HepG2 (cell line): ENCODE measurements at regions not wholly inside any gene's neighbourhood (a gene's known extent, or its start where the extent isn't known, plus 50 kb on each side); places are given as distances from the start of the nearest gene placed in this dataset.

Source experiments
- ATAC-seq: fragments of 200-7000 bp; cut with Tn5 transposase; 3 replicates; pipeline ENCODE4 v1.9.1; 2020; ENCODE audit warnings: mild to moderate bottlenecking, moderate library complexity
- BruUV-seq: library from RNA; stranded (reverse); fragments of 400-500 nt; replicated peaks from 2 replicates; lab custom pipeline; 2021; lab: Mats Ljungman, UMichigan
- CTCF ChIA-PET: fragments of 300-600 bp; formaldehyde crosslinking; extraction: SDS; loops from one replicate; lab custom pipeline; 2021; ENCODE audit warnings: low total read pairs, inconsistent platforms, low intra/inter-chr PET ratio; lab: Yijun Ruan, JAX
- POLR2A ChIA-PET: fragments of 350-600 bp; sonication (Branson Sonifier 250); formaldehyde crosslinking; loops from one replicate; lab custom pipeline; 2020; ENCODE audit warnings: antibody characterized with exemption, inconsistent platforms; lab: Yijun Ruan, JAX
- DNase-seq: peaks from one replicate; pipeline ENCODE4 v3.0.0-alpha.2; 2015; ENCODE audit warnings: low spot score
- FAIRE-seq: peaks from 3 replicates; lab custom pipeline; 2011; peaks lifted over from hg19 to GRCh38; lab: Jason Lieb, UNC
- H2AFZ ChIP-seq: one replicate; pipeline ENCODE4 v1.6.1; 2011; ENCODE audit warnings: low read length, inconsistent platforms
- H3K27ac ChIP-seq: fragments of 300-600 bp; 3 replicates; pipeline ENCODE4 v1.8.0; 2011; ENCODE audit warnings: mixed run types, mild to moderate bottlenecking, mixed read lengths, low read length, inconsistent platforms; ENCODE audit not compliant: insufficient read depth; ENCODE audit errors: extremely low read length
- H3K27me3 ChIP-seq, 2 experiments: fragments of 200-600 bp in 1 of 2; 2 replicates in 1 of 2; 3 replicates in 1 of 2; pipeline versions ENCODE4 v1.6.0 to v1.8.0; 2011; ENCODE audit warnings: low read length in 2 of 2, mild to moderate bottlenecking in 2 of 2, moderate library complexity in 2 of 2, inconsistent platforms in 1 of 2; ENCODE audit not compliant: insufficient read depth in 2 of 2, control insufficient read depth in 1 of 2
- H3K36me3 ChIP-seq, 2 experiments: fragments of 200-600 bp in 1 of 2; replicated peaks in 1 of 2; 2 replicates in 1 of 2; 3 replicates in 1 of 2; pipeline versions ENCODE4 v1.5.1 to v1.8.0; 2011; ENCODE audit warnings: low read length in 2 of 2, inconsistent platforms in 1 of 2; ENCODE audit not compliant: insufficient read depth in 2 of 2, control insufficient read depth in 1 of 2
- H3K4me1 ChIP-seq: 2 replicates; pipeline ENCODE4 v1.5.1; 2012; ENCODE audit warnings: low read length, inconsistent platforms; ENCODE audit not compliant: insufficient read depth
- H3K4me2 ChIP-seq: 2 replicates; pipeline ENCODE4 v1.6.0; 2011; ENCODE audit warnings: low read depth, low read length, inconsistent platforms
- H3K4me3 ChIP-seq, 3 experiments: fragments of 200-600 bp in 1 of 3; sonication (generic), shearing (Covaris generic) in 1 of 3; replicated peaks in 1 of 3; 2 replicates each; pipeline ENCODE4 v1.5.1; 2011 to 2016; ENCODE audit warnings: low read length in 3 of 3, inconsistent platforms in 2 of 3, low read depth in 2 of 3, mild to moderate bottlenecking in 2 of 3, control low read depth in 1 of 3, mixed read lengths in 1 of 3; ENCODE audit not compliant: insufficient read depth in 1 of 3
- H3K79me2 ChIP-seq: one replicate; pipeline ENCODE4 v1.6.1; 2011; ENCODE audit warnings: low read length, inconsistent platforms; ENCODE audit not compliant: insufficient read depth
- H3K9ac ChIP-seq: 2 replicates; pipeline ENCODE4 v1.6.0; 2011; ENCODE audit warnings: mild to moderate bottlenecking, low read depth, low read length, inconsistent platforms; ENCODE audit not compliant: insufficient read depth
- H3K9me3 ChIP-seq: 2 replicates; pipeline ENCODE4 v1.5.1; 2012; ENCODE audit warnings: mild to moderate bottlenecking, low read length
- H4K20me1 ChIP-seq: 2 replicates; pipeline ENCODE4 v1.6.0; 2011; ENCODE audit warnings: inconsistent platforms, mild to moderate bottlenecking, low read length, moderate library complexity; ENCODE audit not compliant: insufficient read depth
- CBFB ChIP-seq: sonication (generic); formaldehyde crosslinking; IDR thresholded peaks from 2 replicates; pipeline ENCODE4 v1.4.0; 2020; ENCODE audit warnings: missing genetic modification reagents
- DMAP1 ChIP-seq: IDR thresholded peaks from 2 replicates; pipeline ENCODE4 v1.6.1; 2016
- HMG20A ChIP-seq: IDR thresholded peaks from 2 replicates; pipeline ENCODE4 v1.6.1; 2016; ENCODE audit warnings: borderline replicate concordance
- NPAS2 ChIP-seq: sonication (generic); formaldehyde crosslinking; IDR thresholded peaks from 2 replicates; pipeline ENCODE4 v1.8.0; 2022; ENCODE audit warnings: mild to moderate bottlenecking, missing genetic modification reagents, borderline replicate concordance
- PTBP1 ChIP-seq: fragments of 200-400 bp; formaldehyde crosslinking; IDR thresholded peaks from 2 replicates; pipeline ENCODE4 v1.6.1; 2018; ENCODE audit warnings: low read length, low read depth; ENCODE audit not compliant: poor library complexity, severe bottlenecking
- RAD21 ChIP-seq: fragments of 450-650 bp; formaldehyde crosslinking; IDR thresholded peaks from 2 replicates; pipeline ENCODE4 v1.5.0; 2020; ENCODE audit warnings: mild to moderate bottlenecking
- TBL1XR1 ChIP-seq: fragments of 150-350 bp; IDR thresholded peaks from 2 replicates; pipeline ENCODE4 v1.6.1; 2014; ENCODE audit warnings: borderline replicate concordance, low read length; ENCODE audit not compliant: partially characterized antibody
- TBX3 ChIP-seq: fragments of 450-650 bp; IDR thresholded peaks from 2 replicates; pipeline ENCODE4 v1.6.1; 2017; ENCODE audit warnings: antibody characterized with exemption, mild to moderate bottlenecking, inconsistent platforms, borderline replicate concordance
- ZNF749 ChIP-seq: sonication (generic); formaldehyde crosslinking; IDR thresholded peaks from 2 replicates; pipeline ENCODE4 v1.8.0; 2022; ENCODE audit warnings: mild to moderate bottlenecking, missing genetic modification reagents, moderate library complexity, borderline replicate concordance
- ZNF766 ChIP-seq: sonication (generic); formaldehyde crosslinking; IDR thresholded peaks from 2 replicates; pipeline ENCODE4 v1.5.0; 2020; ENCODE audit warnings: missing genetic modification reagents, borderline replicate concordance
- WGBS: methylation state at CpG from one replicate; pipeline ENCODE4 v1.1.6; 2017; ENCODE audit warnings: low lambda C conversion rate; 5-methylcytosine and 5-hydroxymethylcytosine counted together
- in situ Hi-C: cut with HindIII; loops from 2 replicates; pipeline ENCODE4 v1.10.0; 2017; ENCODE audit warnings: low pct_unique_long_range_greater_than_20kb; ENCODE audit not compliant: extremely low pct_ligation_motif_present
- intact Hi-C: fragments of 100-400 bp; cut with micrococcal nuclease; formaldehyde crosslinking; loops from one replicate; pipeline ENCODE4 v1.10.0; 2022; ENCODE audit not compliant: unreplicated experiment
- TF ChIP-seq, protein P1 (sequence below): sonication (generic); formaldehyde crosslinking; IDR thresholded peaks from 2 replicates; pipeline ENCODE4 v1.4.0; 2020; ENCODE audit warnings: mild to moderate bottlenecking, missing genetic modification reagents
- TF ChIP-seq, protein P2 (sequence below): sonication (generic); formaldehyde crosslinking; IDR thresholded peaks from 2 replicates; pipeline ENCODE4 v1.4.0; 2020; ENCODE audit warnings: missing genetic modification reagents; ENCODE audit errors: not compliant biosample characterization
- TF ChIP-seq, protein P3 (sequence below): sonication (generic); formaldehyde crosslinking; IDR thresholded peaks from 2 replicates; pipeline ENCODE4 v1.4.0; 2020; ENCODE audit warnings: missing genetic modification reagents
- TF ChIP-seq, protein P4 (sequence below): IDR thresholded peaks from 2 replicates; pipeline ENCODE4 v1.6.1; 2016; ENCODE audit warnings: mild to moderate bottlenecking

DNA sequence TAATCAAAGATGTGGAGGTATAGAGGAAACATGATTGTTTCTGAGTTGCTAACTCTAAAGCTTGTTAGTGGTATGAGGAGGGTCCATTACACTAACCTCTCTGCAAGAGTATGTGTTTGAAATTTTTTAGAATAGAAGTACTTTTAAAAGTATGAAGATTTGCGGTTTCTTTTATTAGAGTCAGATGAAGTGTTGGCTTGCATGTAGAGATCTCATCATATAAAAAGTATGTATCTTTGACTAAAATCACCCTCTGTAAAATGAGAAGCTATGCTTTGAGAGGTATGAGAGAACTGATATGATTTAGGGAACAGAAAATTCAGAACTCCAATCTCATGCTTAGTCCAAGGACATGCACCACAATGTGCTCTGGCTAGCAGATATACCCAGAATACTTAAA lies 140.4 kb upstream of the MBNL1 start:
- Histone ChIP-seq H3K4me1 (no peaks in the 10 kb centered on the region), H4K20me1 (no peaks in the 10 kb centered on the region), H3K9me3 (no peaks in the 10 kb centered on the region), H3K4me2 (no peak overlapping the region), H3K9ac (no peak overlapping the region), H3K36me3 (no peaks in the 10 kb centered on the region), H2AFZ (no peak overlapping the region), H3K27ac (no peak overlapping the region), H3K27me3 (no peaks in the 10 kb centered on the region), H3K4me3 (no peak overlapping the region), H3K79me2 (no peaks in the 10 kb centered on the region)
- DNase-seq (no peak), FAIRE-seq (no peak), ATAC-seq (no peak)
- ChIA-PET POLR2A (no interaction called here), CTCF (no interaction called here)
- BruUV-seq: no TSS peak
- intact Hi-C loops: no loop called here
- no peak for TF ChIP-seq ZNF766 (CRISPR knock-in tag)
- no peak for TF ChIP-seq ZNF749 (CRISPR knock-in tag)
- TF ChIP-seq, protein P1, sequence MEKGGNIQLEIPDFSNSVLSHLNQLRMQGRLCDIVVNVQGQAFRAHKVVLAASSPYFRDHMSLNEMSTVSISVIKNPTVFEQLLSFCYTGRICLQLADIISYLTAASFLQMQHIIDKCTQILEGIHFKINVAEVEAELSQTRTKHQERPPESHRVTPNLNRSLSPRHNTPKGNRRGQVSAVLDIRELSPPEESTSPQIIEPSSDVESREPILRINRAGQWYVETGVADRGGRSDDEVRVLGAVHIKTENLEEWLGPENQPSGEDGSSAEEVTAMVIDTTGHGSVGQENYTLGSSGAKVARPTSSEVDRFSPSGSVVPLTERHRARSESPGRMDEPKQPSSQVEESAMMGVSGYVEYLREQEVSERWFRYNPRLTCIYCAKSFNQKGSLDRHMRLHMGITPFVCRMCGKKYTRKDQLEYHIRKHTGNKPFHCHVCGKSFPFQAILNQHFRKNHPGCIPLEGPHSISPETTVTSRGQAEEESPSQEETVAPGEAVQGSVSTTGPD (CRISPR knock-in tag): no peak
- no peak for TF ChIP-seq NPAS2 (CRISPR knock-in tag)
- TF ChIP-seq, protein P2, sequence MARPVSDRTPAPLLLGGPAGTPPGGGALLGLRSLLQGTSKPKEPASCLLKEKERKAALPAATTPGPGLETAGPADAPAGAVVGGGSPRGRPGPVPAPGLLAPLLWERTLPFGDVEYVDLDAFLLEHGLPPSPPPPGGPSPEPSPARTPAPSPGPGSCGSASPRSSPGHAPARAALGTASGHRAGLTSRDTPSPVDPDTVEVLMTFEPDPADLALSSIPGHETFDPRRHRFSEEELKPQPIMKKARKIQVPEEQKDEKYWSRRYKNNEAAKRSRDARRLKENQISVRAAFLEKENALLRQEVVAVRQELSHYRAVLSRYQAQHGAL (CRISPR knock-in tag): no peak
- TF ChIP-seq HMG20A (CRISPR knock-in tag): no peak
- no peak for TF ChIP-seq CBFB (CRISPR knock-in tag)
- no peak for TF ChIP-seq RAD21 (CRISPR knock-in tag)
- no peak for TF ChIP-seq PTBP1
- TF ChIP-seq, protein P3, sequence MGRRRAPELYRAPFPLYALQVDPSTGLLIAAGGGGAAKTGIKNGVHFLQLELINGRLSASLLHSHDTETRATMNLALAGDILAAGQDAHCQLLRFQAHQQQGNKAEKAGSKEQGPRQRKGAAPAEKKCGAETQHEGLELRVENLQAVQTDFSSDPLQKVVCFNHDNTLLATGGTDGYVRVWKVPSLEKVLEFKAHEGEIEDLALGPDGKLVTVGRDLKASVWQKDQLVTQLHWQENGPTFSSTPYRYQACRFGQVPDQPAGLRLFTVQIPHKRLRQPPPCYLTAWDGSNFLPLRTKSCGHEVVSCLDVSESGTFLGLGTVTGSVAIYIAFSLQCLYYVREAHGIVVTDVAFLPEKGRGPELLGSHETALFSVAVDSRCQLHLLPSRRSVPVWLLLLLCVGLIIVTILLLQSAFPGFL (CRISPR knock-in tag): no peak
- TF ChIP-seq DMAP1 (CRISPR knock-in tag): no peak
- no peak for TF ChIP-seq TBL1XR1
- TF ChIP-seq, protein P4, sequence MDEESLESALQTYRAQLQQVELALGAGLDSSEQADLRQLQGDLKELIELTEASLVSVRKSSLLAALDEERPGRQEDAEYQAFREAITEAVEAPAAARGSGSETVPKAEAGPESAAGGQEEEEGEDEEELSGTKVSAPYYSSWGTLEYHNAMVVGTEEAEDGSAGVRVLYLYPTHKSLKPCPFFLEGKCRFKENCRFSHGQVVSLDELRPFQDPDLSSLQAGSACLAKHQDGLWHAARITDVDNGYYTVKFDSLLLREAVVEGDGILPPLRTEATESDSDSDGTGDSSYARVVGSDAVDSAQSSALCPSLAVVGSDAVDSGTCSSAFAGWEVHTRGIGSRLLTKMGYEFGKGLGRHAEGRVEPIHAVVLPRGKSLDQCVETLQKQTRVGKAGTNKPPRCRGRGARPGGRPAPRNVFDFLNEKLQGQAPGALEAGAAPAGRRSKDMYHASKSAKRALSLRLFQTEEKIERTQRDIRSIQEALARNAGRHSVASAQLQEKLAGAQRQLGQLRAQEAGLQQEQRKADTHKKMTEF (CRISPR knock-in tag): no peak
- no peak for TF ChIP-seq TBX3
- WGBS: 0% methylated on average over 1 of the region's 1 CpG
- in situ Hi-C loops: no loop called here
